Smooth muscle cell (in vitro differentiated cells): ENCODE measurements at regions not wholly inside any gene's neighbourhood (a gene's known extent, or its start where the extent isn't known, plus 50 kb on each side); places are given as distances from the start of the nearest gene placed in this dataset.

Source experiments
- DNase-seq: peaks from one replicate; lab custom pipeline; 2025; ENCODE audit not compliant: unreplicated experiment; lab: John Stamatoyannopoulos, UW
- H2AFZ ChIP-seq: fragments of 200-600 bp; sonication (generic); 2 replicates; pipeline ENCODE4 v1.6.0; 2016; ENCODE audit warnings: antibody characterized with exemption, low read depth, mild to moderate bottlenecking
- H3F3A ChIP-seq: fragments of 200-600 bp; sonication (generic); 2 replicates; pipeline ENCODE4 v1.6.0; 2017; ENCODE audit warnings: antibody characterized with exemption, low read depth
- H3K27ac ChIP-seq: fragments of 200-600 bp; sonication (generic); 2 replicates; pipeline ENCODE4 v1.5.1; 2016; ENCODE audit warnings: low read depth, mild to moderate bottlenecking
- H3K27me3 ChIP-seq: fragments of 200-600 bp; sonication (generic); 2 replicates; pipeline ENCODE4 v1.6.1; 2016; ENCODE audit warnings: low read depth, mild to moderate bottlenecking
- H3K36me3 ChIP-seq: fragments of 200-600 bp; sonication (generic); 2 replicates; pipeline ENCODE4 v1.5.1; 2016; ENCODE audit warnings: low read depth
- H3K4me1 ChIP-seq: fragments of 200-600 bp; sonication (generic); 2 replicates; pipeline ENCODE4 v1.5.1; 2016; ENCODE audit warnings: low read depth
- H3K4me2 ChIP-seq: fragments of 200-600 bp; sonication (generic); 2 replicates; pipeline ENCODE4 v1.6.0; 2016; ENCODE audit warnings: mild to moderate bottlenecking
- H3K4me3 ChIP-seq: fragments of 200-600 bp; sonication (generic); 2 replicates; pipeline ENCODE4 v1.5.1; 2016; ENCODE audit warnings: mild to moderate bottlenecking
- H3K79me2 ChIP-seq: fragments of 200-600 bp; sonication (generic); 2 replicates; pipeline ENCODE4 v1.6.0; 2016; ENCODE audit warnings: low read depth, mild to moderate bottlenecking
- H3K9ac ChIP-seq: fragments of 200-600 bp; sonication (generic); 2 replicates; pipeline ENCODE4 v1.6.0; 2016; ENCODE audit warnings: low read depth
- H3K9me3 ChIP-seq: fragments of 200-600 bp; sonication (generic); replicated peaks from 2 replicates; pipeline ENCODE4 v1.5.1; 2016; ENCODE audit warnings: low read depth
- H4K20me1 ChIP-seq: fragments of 200-600 bp; sonication (generic); 2 replicates; pipeline ENCODE4 v1.6.0; 2016; ENCODE audit warnings: low read depth
- CTCF ChIP-seq: fragments of 200-600 bp; sonication (generic); IDR thresholded peaks from 2 replicates; pipeline ENCODE4 v1.5.1; 2017; ENCODE audit warnings: borderline replicate concordance, mild to moderate bottlenecking, antibody characterized with exemption; ENCODE audit not compliant: insufficient read depth, poor library complexity, severe bottlenecking
- WGBS: methylation state at CpG from one replicate; pipeline ENCODE4 v1.1.7; 2016; ENCODE audit warnings: low lambda C conversion rate; 5-methylcytosine and 5-hydroxymethylcytosine counted together

GRCh38 chr13:63843766-63844699 is 2428.4 kb upstream of the PCDH20 start:
- no peaks in the 10 kb centered on the region for H4K20me1 ChIP-seq
- H3K9ac ChIP-seq = no peak overlapping the region
- no peak overlapping the region for H3K4me3 ChIP-seq
- 97% methylated on average over 36 of the region's 42 CpGs for WGBS
- no peaks in the 10 kb centered on the region for H3K36me3 ChIP-seq
- H2AFZ ChIP-seq = no peak overlapping the region
- no peak for DNase-seq
- H3K4me2 ChIP-seq = no peak overlapping the region
- H3K27me3 ChIP-seq = no peaks in the 10 kb centered on the region
- no peaks in the 10 kb centered on the region for H3K9me3 ChIP-seq
- TF ChIP-seq CTCF = no peak
- H3K4me1 ChIP-seq = no peaks in the 10 kb centered on the region
- no peak overlapping the region for H3K27ac ChIP-seq
- H3K79me2 ChIP-seq = no peaks in the 10 kb centered on the region
- no peaks in the 10 kb centered on the region for H3F3A ChIP-seq

GRCh38 chr13:63842102-63842501 is 2426.5 kb upstream of the PCDH20 start:
- WGBS = 97% methylated on average over 17 of the region's 17 CpGs
- no peak for TF ChIP-seq CTCF
- no peaks in the 10 kb centered on the region for H3F3A ChIP-seq
- H3K4me2 ChIP-seq = no peak overlapping the region
- no peak overlapping the region for H3K27ac ChIP-seq
- no peaks in the 10 kb centered on the region for H3K27me3 ChIP-seq
- H2AFZ ChIP-seq = no peak overlapping the region
- no peak overlapping the region for H3K4me3 ChIP-seq
- H3K9me3 ChIP-seq = no peaks in the 10 kb centered on the region
- no peak for DNase-seq
- no peaks in the 10 kb centered on the region for H3K79me2 ChIP-seq
- no peaks in the 10 kb centered on the region for H3K4me1 ChIP-seq
- no peak overlapping the region for H3K9ac ChIP-seq
- H4K20me1 ChIP-seq = no peaks in the 10 kb centered on the region
- no peaks in the 10 kb centered on the region for H3K36me3 ChIP-seq

GRCh38 chr13:63840551-63841421 is 2425.1 kb upstream of the PCDH20 start:
- Histone ChIP-seq H3K4me3 (no peak overlapping the region), H3K9me3 (no peaks in the 10 kb centered on the region), H2AFZ (no peak overlapping the region), H3K9ac (no peak overlapping the region), H3F3A (no peaks in the 10 kb centered on the region), H3K4me2 (no peak overlapping the region), H3K27me3 (no peaks in the 10 kb centered on the region), H4K20me1 (no peaks in the 10 kb centered on the region), H3K4me1 (no peaks in the 10 kb centered on the region), H3K27ac (no peak overlapping the region), H3K79me2 (no peaks in the 10 kb centered on the region), H3K36me3 (no peaks in the 10 kb centered on the region)
- TF ChIP-seq CTCF = no peak
- WGBS = 96% methylated on average over 29 of the region's 44 CpGs
- no peak for DNase-seq
